NCI-H69 (cell line): ENCODE measurements at regions not wholly inside any gene's neighbourhood (a gene's known extent, or its start where the extent isn't known, plus 50 kb on each side); places are given as distances from the start of the nearest gene placed in this dataset.
A peak's percentile ranks its signal among the peaks of the same experiment; 100 is the strongest.

Experiments
- DNase-seq: peaks from one replicate; lab custom pipeline; 2025; lab: John Stamatoyannopoulos, UW

GRCh38 chr2:175560521-175561169 is 379.1 kb upstream of the ATP5MC3 start:
- no peak for DNase-seq

- DNase-seq: no peak
Measured at GRCh38 chr2:175559613-175560012, 378.1 kb upstream of the ATP5MC3 start.

GRCh38 chr2:175557810-175558377 is 376.4 kb upstream of the ATP5MC3 start:
- DNase-seq: peak; percentile 58

- DNase-seq: peak; percentile 47
Measured at GRCh38 chr2:175553910-175554309, 372.4 kb upstream of the ATP5MC3 start.

GRCh38 chr2:175552902-175553301 is 371.4 kb upstream of the ATP5MC3 start:
- DNase-seq: peak; percentile 20

GRCh38 chr2:175540421-175540820 is 358.9 kb upstream of the ATP5MC3 start:
- DNase-seq: no peak

GRCh38 chr2:175539122-175539521 is 357.6 kb upstream of the ATP5MC3 start:
- no peak for DNase-seq

GRCh38 chr2:175536059-175536458 is 354.5 kb upstream of the ATP5MC3 start:
- DNase-seq: no peak

- peak; percentile 4 for DNase-seq
Measured at GRCh38 chr2:175535631-175536030, 354.1 kb upstream of the ATP5MC3 start.

- no peak for DNase-seq
Measured at GRCh38 chr2:175525975-175526374, 344.5 kb upstream of the ATP5MC3 start.

GRCh38 chr2:175523001-175523400 is 341.5 kb upstream of the ATP5MC3 start:
- peak; percentile 35 for DNase-seq

- no peak for DNase-seq
Measured at GRCh38 chr2:175518206-175518605, 336.7 kb upstream of the ATP5MC3 start.

GRCh38 chr2:175516555-175516954 is 335.0 kb upstream of the ATP5MC3 start:
- no peak for DNase-seq

GRCh38 chr2:175500255-175500654 is 318.7 kb upstream of the ATP5MC3 start:
- DNase-seq: no peak

- no peak for DNase-seq
Measured at GRCh38 chr2:175490360-175490791, 308.9 kb upstream of the ATP5MC3 start.

- DNase-seq: peak; percentile 19
Measured at GRCh38 chr2:175478096-175478768, 296.7 kb upstream of the ATP5MC3 start.

GRCh38 chr2:175476948-175477347 is 295.4 kb upstream of the ATP5MC3 start:
- no peak for DNase-seq

GRCh38 chr2:175476374-175476773 is 294.9 kb upstream of the ATP5MC3 start:
- DNase-seq: no peak

- no peak for DNase-seq
Measured at GRCh38 chr2:175475130-175475529, 293.6 kb upstream of the ATP5MC3 start.

GRCh38 chr2:175468431-175469098 is 287.1 kb upstream of the ATP5MC3 start:
- peak; percentile 6 for DNase-seq

GRCh38 chr2:175465101-175465500 is 283.6 kb upstream of the ATP5MC3 start:
- no peak for DNase-seq

GRCh38 chr2:175464311-175464670 is 282.8 kb upstream of the ATP5MC3 start:
- DNase-seq: no peak
